Smooth muscle cell (in vitro differentiated cells): ENCODE measurements at regions not wholly inside any gene's neighbourhood (a gene's known extent, or its start where the extent isn't known, plus 50 kb on each side); places are given as distances from the start of the nearest gene placed in this dataset.

ENCODE experiments used
- DNase-seq: peaks from one replicate; lab custom pipeline; 2025; ENCODE audit not compliant: unreplicated experiment; lab: John Stamatoyannopoulos, UW
- H2AFZ ChIP-seq: fragments of 200-600 bp; sonication (generic); 2 replicates; pipeline ENCODE4 v1.6.0; 2016; ENCODE audit warnings: antibody characterized with exemption, low read depth, mild to moderate bottlenecking
- H3F3A ChIP-seq: fragments of 200-600 bp; sonication (generic); 2 replicates; pipeline ENCODE4 v1.6.0; 2017; ENCODE audit warnings: antibody characterized with exemption, low read depth
- H3K27ac ChIP-seq: fragments of 200-600 bp; sonication (generic); 2 replicates; pipeline ENCODE4 v1.5.1; 2016; ENCODE audit warnings: low read depth, mild to moderate bottlenecking
- H3K27me3 ChIP-seq: fragments of 200-600 bp; sonication (generic); 2 replicates; pipeline ENCODE4 v1.6.1; 2016; ENCODE audit warnings: low read depth, mild to moderate bottlenecking
- H3K36me3 ChIP-seq: fragments of 200-600 bp; sonication (generic); 2 replicates; pipeline ENCODE4 v1.5.1; 2016; ENCODE audit warnings: low read depth
- H3K4me1 ChIP-seq: fragments of 200-600 bp; sonication (generic); 2 replicates; pipeline ENCODE4 v1.5.1; 2016; ENCODE audit warnings: low read depth
- H3K4me2 ChIP-seq: fragments of 200-600 bp; sonication (generic); 2 replicates; pipeline ENCODE4 v1.6.0; 2016; ENCODE audit warnings: mild to moderate bottlenecking
- H3K4me3 ChIP-seq: fragments of 200-600 bp; sonication (generic); 2 replicates; pipeline ENCODE4 v1.5.1; 2016; ENCODE audit warnings: mild to moderate bottlenecking
- H3K79me2 ChIP-seq: fragments of 200-600 bp; sonication (generic); 2 replicates; pipeline ENCODE4 v1.6.0; 2016; ENCODE audit warnings: low read depth, mild to moderate bottlenecking
- H3K9ac ChIP-seq: fragments of 200-600 bp; sonication (generic); 2 replicates; pipeline ENCODE4 v1.6.0; 2016; ENCODE audit warnings: low read depth
- H3K9me3 ChIP-seq: fragments of 200-600 bp; sonication (generic); replicated peaks from 2 replicates; pipeline ENCODE4 v1.5.1; 2016; ENCODE audit warnings: low read depth
- H4K20me1 ChIP-seq: fragments of 200-600 bp; sonication (generic); 2 replicates; pipeline ENCODE4 v1.6.0; 2016; ENCODE audit warnings: low read depth
- CTCF ChIP-seq: fragments of 200-600 bp; sonication (generic); IDR thresholded peaks from 2 replicates; pipeline ENCODE4 v1.5.1; 2017; ENCODE audit warnings: borderline replicate concordance, mild to moderate bottlenecking, antibody characterized with exemption; ENCODE audit not compliant: insufficient read depth, poor library complexity, severe bottlenecking
- WGBS: methylation state at CpG from one replicate; pipeline ENCODE4 v1.1.7; 2016; ENCODE audit warnings: low lambda C conversion rate; 5-methylcytosine and 5-hydroxymethylcytosine counted together

- Histone ChIP-seq H3F3A (no peaks in the 10 kb centered on the region), H3K27me3 (no peaks in the 10 kb centered on the region), H2AFZ (no peak overlapping the region), H3K4me1 (no peaks in the 10 kb centered on the region), H3K79me2 (no peaks in the 10 kb centered on the region), H3K9me3 (no peaks in the 10 kb centered on the region), H3K4me3 (no peak overlapping the region), H4K20me1 (no peaks in the 10 kb centered on the region), H3K36me3 (no peaks in the 10 kb centered on the region), H3K4me2 (no peak overlapping the region), H3K9ac (no peak overlapping the region), H3K27ac (no peak overlapping the region)
- no peak for TF ChIP-seq CTCF
- 34% methylated on average over 9 of the region's 9 CpGs for WGBS
- no peak for DNase-seq
Measured at GRCh38 chr6:167475947-167476346, 151.1 kb downstream of the TTLL2 start.

DNA sequence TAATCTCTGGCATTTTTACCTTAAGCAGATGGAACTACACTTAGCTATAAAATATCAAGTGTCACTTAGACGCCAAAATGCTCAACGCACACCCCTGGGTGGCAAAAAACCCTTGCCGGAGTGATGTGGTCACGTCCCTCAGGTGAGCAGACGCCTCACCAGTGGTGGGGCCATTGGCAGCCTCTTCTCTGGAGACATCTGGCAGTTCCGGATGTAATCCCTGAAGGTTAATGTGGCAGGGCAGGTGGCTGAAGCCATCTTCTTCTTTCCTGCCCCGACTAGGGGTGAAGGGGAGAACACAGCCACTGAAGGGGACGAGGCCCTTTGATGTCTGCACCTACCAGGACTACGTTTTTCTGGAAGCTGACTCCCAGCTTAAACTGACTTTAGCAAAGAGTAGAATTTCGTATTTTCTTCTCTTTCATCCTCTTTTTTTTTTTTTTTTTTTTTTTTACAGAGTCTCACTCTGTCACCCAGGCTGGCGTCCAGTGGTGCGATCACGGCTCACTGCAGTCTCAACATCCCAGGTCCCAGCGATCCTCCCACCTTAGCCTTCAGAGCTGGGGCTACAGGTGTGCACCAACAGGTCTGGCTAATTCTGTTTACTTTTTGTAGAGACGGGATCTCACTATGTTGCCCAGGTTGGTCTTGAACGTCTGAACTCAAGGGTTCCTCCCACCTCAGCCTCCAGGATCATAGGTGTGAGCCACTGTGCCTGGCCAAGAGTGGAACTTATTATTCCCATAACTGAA is 152.1 kb downstream of the TTLL2 start:
- Histone ChIP-seq H3K4me3 (no peak overlapping the region), H3K36me3 (no peaks in the 10 kb centered on the region), H3F3A (no peaks in the 10 kb centered on the region), H3K27me3 (no peaks in the 10 kb centered on the region), H3K9me3 (no peaks in the 10 kb centered on the region), H3K79me2 (no peaks in the 10 kb centered on the region), H4K20me1 (no peaks in the 10 kb centered on the region), H3K4me1 (no peaks in the 10 kb centered on the region), H3K9ac (no peak overlapping the region), H3K27ac (no peak overlapping the region), H3K4me2 (no peak overlapping the region), H2AFZ (no peak overlapping the region)
- DNase-seq: no peak
- 88% methylated on average over 16 of the region's 16 CpGs for WGBS
- no peak for TF ChIP-seq CTCF

DNA sequence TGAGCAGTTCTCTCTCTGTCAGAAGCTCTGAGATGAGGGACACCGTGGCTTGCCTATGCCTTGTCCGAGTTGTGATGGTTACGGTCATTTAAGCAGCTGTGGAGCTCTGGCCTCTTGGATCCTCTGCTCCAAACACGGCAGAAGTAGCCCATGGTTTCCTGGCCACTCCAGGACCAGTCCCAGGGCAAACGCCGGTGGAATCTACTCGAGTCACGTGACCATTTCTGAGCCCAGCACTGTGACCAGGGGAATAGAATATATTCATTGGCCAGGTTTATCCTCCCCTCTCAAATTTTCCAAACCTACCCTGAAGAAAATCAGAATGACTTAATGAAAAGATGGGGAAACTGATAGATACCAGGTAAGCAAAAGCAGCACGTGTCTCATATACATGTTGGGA is 152.8 kb downstream of the TTLL2 start:
- no peak overlapping the region for H3K9ac ChIP-seq
- TF ChIP-seq CTCF: no peak
- WGBS: 92% methylated on average over 9 of the region's 9 CpGs

GRCh38 chr6:167479301-167479700 is 154.4 kb downstream of the TTLL2 start:
- H3K9ac ChIP-seq: no peak overlapping the region
- H3F3A ChIP-seq: no peaks in the 10 kb centered on the region
- no peak overlapping the region for H3K27ac ChIP-seq
- no peaks in the 10 kb centered on the region for H3K9me3 ChIP-seq
- TF ChIP-seq CTCF: no peak
- H3K27me3 ChIP-seq: no peaks in the 10 kb centered on the region
- no peak overlapping the region for H3K4me2 ChIP-seq
- no peak for DNase-seq
- no peaks in the 10 kb centered on the region for H3K36me3 ChIP-seq
- H4K20me1 ChIP-seq: no peaks in the 10 kb centered on the region
- no peak overlapping the region for H2AFZ ChIP-seq
- H3K4me1 ChIP-seq: no peaks in the 10 kb centered on the region
- H3K79me2 ChIP-seq: no peaks in the 10 kb centered on the region
- 91% methylated on average over 4 of the region's 4 CpGs for whole genome bisulfite sequencing
- H3K4me3 ChIP-seq: no peak overlapping the region

More for the DNA sequence above, 152.8 kb downstream of the TTLL2 start:
- Histone ChIP-seq H3K27me3 (no peaks in the 10 kb centered on the region), H3K4me1 (no peaks in the 10 kb centered on the region), H3K4me3 (no peak overlapping the region), H3K4me2 (no peak overlapping the region), H3K9me3 (no peaks in the 10 kb centered on the region), H3K27ac (no peak overlapping the region), H4K20me1 (no peaks in the 10 kb centered on the region), H2AFZ (no peak overlapping the region), H3K79me2 (no peaks in the 10 kb centered on the region), H3K36me3 (no peaks in the 10 kb centered on the region), H3F3A (no peaks in the 10 kb centered on the region)
- DNase-seq: no peak
